ENCODE measurements at regions not wholly inside any gene's neighbourhood (a gene's known extent, or its start where the extent isn't known, plus 50 kb on each side); places are given as distances from the start of the nearest gene placed in this dataset.

DNA sequence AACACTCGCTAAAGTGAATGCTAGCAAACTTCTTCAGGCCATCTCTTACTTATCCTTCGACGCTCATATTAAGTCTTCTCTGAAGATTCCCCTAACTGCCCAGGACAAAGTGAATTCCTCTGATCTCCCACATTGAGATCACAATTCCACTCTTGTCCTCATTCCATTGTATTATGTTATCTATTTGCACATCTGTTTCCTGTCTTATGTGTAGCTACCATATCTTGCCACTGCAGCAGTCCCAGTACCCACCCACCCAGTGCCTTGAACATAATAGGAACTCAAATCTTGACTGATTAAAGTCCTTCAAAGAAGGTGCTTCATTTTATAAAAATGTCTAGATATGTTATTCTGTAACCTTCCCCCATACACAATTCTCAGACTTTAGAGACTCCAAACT is 702.3 kb downstream of the DIAPH3 start:
- TF ChIP-seq, protein P1, sequence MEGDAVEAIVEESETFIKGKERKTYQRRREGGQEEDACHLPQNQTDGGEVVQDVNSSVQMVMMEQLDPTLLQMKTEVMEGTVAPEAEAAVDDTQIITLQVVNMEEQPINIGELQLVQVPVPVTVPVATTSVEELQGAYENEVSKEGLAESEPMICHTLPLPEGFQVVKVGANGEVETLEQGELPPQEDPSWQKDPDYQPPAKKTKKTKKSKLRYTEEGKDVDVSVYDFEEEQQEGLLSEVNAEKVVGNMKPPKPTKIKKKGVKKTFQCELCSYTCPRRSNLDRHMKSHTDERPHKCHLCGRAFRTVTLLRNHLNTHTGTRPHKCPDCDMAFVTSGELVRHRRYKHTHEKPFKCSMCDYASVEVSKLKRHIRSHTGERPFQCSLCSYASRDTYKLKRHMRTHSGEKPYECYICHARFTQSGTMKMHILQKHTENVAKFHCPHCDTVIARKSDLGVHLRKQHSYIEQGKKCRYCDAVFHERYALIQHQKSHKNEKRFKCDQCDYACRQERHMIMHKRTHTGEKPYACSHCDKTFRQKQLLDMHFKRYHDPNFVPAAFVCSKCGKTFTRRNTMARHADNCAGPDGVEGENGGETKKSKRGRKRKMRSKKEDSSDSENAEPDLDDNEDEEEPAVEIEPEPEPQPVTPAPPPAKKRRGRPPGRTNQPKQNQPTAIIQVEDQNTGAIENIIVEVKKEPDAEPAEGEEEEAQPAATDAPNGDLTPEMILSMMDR (IDR thresholded peaks at IDR 0.05; ENCODE audit: insufficient read depth, low read depth, low read length) = no peak
- TF ChIP-seq EZH2 (IDR thresholded peaks at IDR 0.05; ENCODE audit: insufficient read depth, low read length) = no peak
